A549 (cell line): ENCODE measurements at regions not wholly inside any gene's neighbourhood (a gene's known extent, or its start where the extent isn't known, plus 50 kb on each side); places are given as distances from the start of the nearest gene placed in this dataset.

ENCODE experiments used
- BHLHE40 ChIP-seq: IDR thresholded peaks from 2 replicates; pipeline ENCODE4 v1.6.1; 2012; ENCODE audit warnings: low read depth, low read length, inconsistent platforms
- CEBPB ChIP-seq, 2 experiments: fragments of >200 bp in 1 of 2; sonication (Bioruptor Twin) in 1 of 2; formaldehyde crosslinking in 1 of 2; IDR thresholded peaks; 2 replicates each; pipeline ENCODE4 v1.6.1; 2012 to 2016
- FOSL2 ChIP-seq, 2 experiments: fragments of 450-650 bp in 1 of 2; fragments of >200 bp in 1 of 2; sonication (Bioruptor Twin) in 1 of 2; formaldehyde crosslinking; IDR thresholded peaks; 2 replicates each; pipeline versions ENCODE4 v1.5.0 to v1.6.1; 2016 to 2020; ENCODE audit warnings: mild to moderate bottlenecking in 1 of 2, moderate library complexity in 1 of 2
- NR3C1 ChIP-seq: fragments of >200 bp; sonication (Bioruptor Twin); formaldehyde crosslinking; IDR thresholded peaks from 3 replicates; pipeline ENCODE4 v1.6.1; 2017
- POLR2A ChIP-seq: IDR thresholded peaks from 2 replicates; pipeline ENCODE4 v1.6.1; 2012; ENCODE audit warnings: mild to moderate bottlenecking, low read length
- TF ChIP-seq, protein P1 (sequence below): fragments of >200 bp; sonication (Bioruptor Twin); formaldehyde crosslinking; IDR thresholded peaks from 3 replicates; pipeline ENCODE4 v1.5.1; 2016

- TF ChIP-seq BHLHE40 (no peak), POLR2A (no peak), CEBPB (IDR thresholded peaks at IDR 0.05) (no peak), FOSL2 (IDR thresholded peaks at IDR 0.05) (no peak), FOSL2 (CRISPR knock-in tag; IDR thresholded peaks at IDR 0.05) (no peak), NR3C1 (no peak)
- TF ChIP-seq, protein P1, sequence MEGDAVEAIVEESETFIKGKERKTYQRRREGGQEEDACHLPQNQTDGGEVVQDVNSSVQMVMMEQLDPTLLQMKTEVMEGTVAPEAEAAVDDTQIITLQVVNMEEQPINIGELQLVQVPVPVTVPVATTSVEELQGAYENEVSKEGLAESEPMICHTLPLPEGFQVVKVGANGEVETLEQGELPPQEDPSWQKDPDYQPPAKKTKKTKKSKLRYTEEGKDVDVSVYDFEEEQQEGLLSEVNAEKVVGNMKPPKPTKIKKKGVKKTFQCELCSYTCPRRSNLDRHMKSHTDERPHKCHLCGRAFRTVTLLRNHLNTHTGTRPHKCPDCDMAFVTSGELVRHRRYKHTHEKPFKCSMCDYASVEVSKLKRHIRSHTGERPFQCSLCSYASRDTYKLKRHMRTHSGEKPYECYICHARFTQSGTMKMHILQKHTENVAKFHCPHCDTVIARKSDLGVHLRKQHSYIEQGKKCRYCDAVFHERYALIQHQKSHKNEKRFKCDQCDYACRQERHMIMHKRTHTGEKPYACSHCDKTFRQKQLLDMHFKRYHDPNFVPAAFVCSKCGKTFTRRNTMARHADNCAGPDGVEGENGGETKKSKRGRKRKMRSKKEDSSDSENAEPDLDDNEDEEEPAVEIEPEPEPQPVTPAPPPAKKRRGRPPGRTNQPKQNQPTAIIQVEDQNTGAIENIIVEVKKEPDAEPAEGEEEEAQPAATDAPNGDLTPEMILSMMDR: no peak
Measured at GRCh38 chr4:186010821-186011220, 58.1 kb upstream of the TLR3 start.
